ENCODE measurements at regions not wholly inside any gene's neighbourhood (a gene's known extent, or its start where the extent isn't known, plus 50 kb on each side); places are given as distances from the start of the nearest gene placed in this dataset.

- Mint-ChIP-seq H3K27ac (no peak overlapping the region), H3K36me3 (ENCODE audit: low read depth) (no peaks in the 10 kb centered on the region), H3K9me3 (peaks cover 51% of the 10 kb centered on the region), H3K4me1 (peaks cover 4% of the 10 kb centered on the region), H3K27me3 (ENCODE audit: insufficient read depth) (no peaks in the 10 kb centered on the region), H3K4me3 (no peak overlapping the region)
- TF ChIP-seq CTCF (conservative IDR thresholded peaks at IDR 0.05), result no peak
- DNase-seq, result no peak
- no peak overlapping the region for H3K27ac ChIP-seq (ENCODE audit: low read depth, low read length)
- H3K36me3 ChIP-seq (ENCODE audit: control insufficient read depth, insufficient read depth, low read length), result no peaks in the 10 kb centered on the region
- H3K9ac ChIP-seq (ENCODE audit: extremely low read depth, low read length, poor library complexity, severe bottlenecking), result no peak overlapping the region
- 87 to 100% methylated on average over 3 to 10 of the region's 10 CpGs for WGBS, 2 experiments (ENCODE audit: insufficient coverage in 1 of 2, insufficient read length in 1 of 2)
- H3K4me1 ChIP-seq (ENCODE audit: control insufficient read depth, insufficient read depth, low read length), result no peaks in the 10 kb centered on the region
- H3K9me3 ChIP-seq (ENCODE audit: control insufficient read depth, low read length), result no peaks in the 10 kb centered on the region
- H3K27me3 ChIP-seq (ENCODE audit: control insufficient read depth, insufficient read depth, low read length, poor library complexity, severe bottlenecking), result no peaks in the 10 kb centered on the region
- H3K4me3 ChIP-seq (ENCODE audit: low read length), result no peak overlapping the region
Measured at GRCh38 chrX:120753413-120754251, 122.0 kb downstream of the CT47B1 start.

GRCh38 chrX:120752431-120753082 lies 122.7 kb upstream of the C1GALT1C1 start:
- H3K27ac ChIP-seq (ENCODE audit: low read depth, low read length), result no peak overlapping the region
- no peak for TF ChIP-seq CTCF (conservative IDR thresholded peaks at IDR 0.05)
- Mint-ChIP-seq H3K36me3 (ENCODE audit: low read depth) (no peaks in the 10 kb centered on the region), H3K4me3 (no peak overlapping the region), H3K9me3 (peaks cover 52% of the 10 kb centered on the region), H3K4me1 (peaks cover 4% of the 10 kb centered on the region), H3K27ac (no peak overlapping the region), H3K27me3 (ENCODE audit: insufficient read depth) (no peaks in the 10 kb centered on the region)
- no peak overlapping the region for H3K9ac ChIP-seq (ENCODE audit: extremely low read depth, low read length, poor library complexity, severe bottlenecking)
- H3K4me3 ChIP-seq (ENCODE audit: low read length), result no peak overlapping the region
- H3K4me1 ChIP-seq (ENCODE audit: control insufficient read depth, insufficient read depth, low read length), result no peaks in the 10 kb centered on the region
- no peak for DNase-seq
- no peaks in the 10 kb centered on the region for H3K27me3 ChIP-seq (ENCODE audit: control insufficient read depth, insufficient read depth, low read length, poor library complexity, severe bottlenecking)
- H3K9me3 ChIP-seq (ENCODE audit: control insufficient read depth, low read length), result no peaks in the 10 kb centered on the region
- 85 to 96% methylated on average over 3 to 6 of the region's 7 CpGs for WGBS, 2 experiments (ENCODE audit: insufficient coverage in 1 of 2, insufficient read length in 1 of 2)
- no peaks in the 10 kb centered on the region for H3K36me3 ChIP-seq (ENCODE audit: control insufficient read depth, insufficient read depth, low read length)

GRCh38 chrX:120751683-120752082 lies 121.8 kb upstream of the C1GALT1C1 start:
- no peaks in the 10 kb centered on the region for H3K27me3 ChIP-seq (ENCODE audit: control insufficient read depth, insufficient read depth, low read length, poor library complexity, severe bottlenecking)
- no peak overlapping the region for H3K4me3 Mint-ChIP-seq
- 86% methylated on average over 2 of the region's 2 CpGs; no CpG with 5 or more reads in 1 of the 2 experiments for WGBS, 2 experiments (ENCODE audit: insufficient coverage in 1 of 2, insufficient read length in 1 of 2)
- no peaks in the 10 kb centered on the region for H3K9me3 ChIP-seq (ENCODE audit: control insufficient read depth, low read length)
- no peak overlapping the region for H3K27ac Mint-ChIP-seq
- no peak for DNase-seq
- no peaks in the 10 kb centered on the region for H3K27me3 Mint-ChIP-seq (ENCODE audit: insufficient read depth)
- H3K36me3 ChIP-seq (ENCODE audit: control insufficient read depth, insufficient read depth, low read length), result no peaks in the 10 kb centered on the region
- H3K4me3 ChIP-seq (ENCODE audit: low read length), result no peak overlapping the region
- H3K4me1 ChIP-seq (ENCODE audit: control insufficient read depth, insufficient read depth, low read length), result no peaks in the 10 kb centered on the region
- no peak for TF ChIP-seq CTCF (conservative IDR thresholded peaks at IDR 0.05)
- no peak overlapping the region for H3K9ac ChIP-seq (ENCODE audit: extremely low read depth, low read length, poor library complexity, severe bottlenecking)
- peaks cover 4% of the 10 kb centered on the region for H3K4me1 Mint-ChIP-seq
- H3K9me3 Mint-ChIP-seq, result peaks cover 50% of the 10 kb centered on the region
- H3K36me3 Mint-ChIP-seq (ENCODE audit: low read depth), result no peaks in the 10 kb centered on the region
- no peak overlapping the region for H3K27ac ChIP-seq (ENCODE audit: low read depth, low read length)

Data from endodermal cell (in vitro differentiated cells).